ENCODE measurements at regions not wholly inside any gene's neighbourhood (a gene's known extent, or its start where the extent isn't known, plus 50 kb on each side); places are given as distances from the start of the nearest gene placed in this dataset.
"Not testable (repeated sequence)": the region's sequence is repeated elsewhere in the genome, so short reads cannot be mapped to it uniquely, and the experiment has no call there.

- no peak overlapping the region for H3K4me3 ChIP-seq
- DNase-seq: peak in 1 of 2 donors; percentile 23
- TF ChIP-seq CTCF (IDR thresholded peaks at IDR 0.05 in 4 of 5, conservative IDR thresholded peaks at IDR 0.05 in 1 of 5) (no peak), POLR2A (IDR thresholded peaks at IDR 0.05) (no peak)
- ATAC-seq: peak; percentile 51 to 81
- no peaks in the 10 kb centered on the region for H3K36me3 ChIP-seq
- no peaks in the 10 kb centered on the region for H3K27me3 ChIP-seq
- peak overlapping the region in 2 of 4 donors; percentile 37 to 62 for H3K27ac ChIP-seq
- in situ Hi-C loops (cut with MboI; ENCODE audit: low sequenced_read_pairs in 4 of 4): no loop called here
- intact Hi-C loops (cut with DNase I; ENCODE audit: low total_unique reads): no loop called here
- H3K4me1 ChIP-seq: peaks cover 13 to 23% of the 10 kb centered on the region in 2 donors
- H3K9me3 ChIP-seq: no peaks in the 10 kb centered on the region
Measured at GRCh38 chr2:189350540-189351209, 90.6 kb upstream of the WDR75 start.

GRCh38 chr2:189351933-189352332, 89.3 kb upstream of the WDR75 start:
- in situ Hi-C loops (cut with MboI; ENCODE audit: low sequenced_read_pairs in 4 of 4): not testable (repeated sequence)

GRCh38 chr2:189357375-189357774, 83.9 kb upstream of the WDR75 start:
- DNase-seq; in situ Hi-C loops (cut with MboI; ENCODE audit: low sequenced_read_pairs in 4 of 4); H3K4me1 ChIP-seq; H3K27ac ChIP-seq; H3K4me3 ChIP-seq; H3K36me3 ChIP-seq; intact Hi-C loops (cut with DNase I; ENCODE audit: low total_unique reads); H3K27me3 ChIP-seq; H3K9me3 ChIP-seq; ATAC-seq: not testable (repeated sequence)

More at GRCh38 chr2:189351933-189352332, 89.3 kb upstream of the WDR75 start:
- DNase-seq; intact Hi-C loops (cut with DNase I; ENCODE audit: low total_unique reads); H3K27ac ChIP-seq; H3K4me3 ChIP-seq; ATAC-seq; H3K27me3 ChIP-seq; H3K9me3 ChIP-seq; H3K36me3 ChIP-seq: not testable (repeated sequence)
- peaks cover 11 to 22% of the 10 kb centered on the region in 2 donors for H3K4me1 ChIP-seq

- in situ Hi-C loops (cut with MboI; ENCODE audit: low sequenced_read_pairs in 4 of 4): no loop called here
- no peaks in the 10 kb centered on the region for H3K36me3 ChIP-seq
- ATAC-seq: no peak
- no peak overlapping the region for H3K27ac ChIP-seq
- no peaks in the 10 kb centered on the region for H3K27me3 ChIP-seq
- intact Hi-C loops (cut with DNase I; ENCODE audit: low total_unique reads): no loop called here
- peaks cover 0 to 4% of the 10 kb centered on the region in 2 donors for H3K4me1 ChIP-seq
- DNase-seq: no peak
- no peaks in the 10 kb centered on the region for H3K9me3 ChIP-seq
- TF ChIP-seq CTCF (IDR thresholded peaks at IDR 0.05 in 4 of 5, conservative IDR thresholded peaks at IDR 0.05 in 1 of 5) (no peak), POLR2A (IDR thresholded peaks at IDR 0.05) (no peak)
- H3K4me3 ChIP-seq: no peak overlapping the region
Measured at GRCh38 chr2:189360861-189361260, 80.4 kb upstream of the WDR75 start.

GRCh38 chr2:189362283-189362682, 79.0 kb upstream of the WDR75 start:
- peaks cover 0 to 4% of the 10 kb centered on the region in 2 donors for H3K4me1 ChIP-seq
- TF ChIP-seq CTCF (IDR thresholded peaks at IDR 0.05 in 4 of 5, conservative IDR thresholded peaks at IDR 0.05 in 1 of 5) (no peak), POLR2A (IDR thresholded peaks at IDR 0.05) (no peak)
- no peak for DNase-seq
- intact Hi-C loops (cut with DNase I; ENCODE audit: low total_unique reads) (no loop called here), in situ Hi-C loops (cut with MboI; ENCODE audit: low sequenced_read_pairs in 4 of 4) (no loop called here)
- ATAC-seq: no peak
- no peak overlapping the region for H3K4me3 ChIP-seq
- H3K27me3 ChIP-seq: no peaks in the 10 kb centered on the region
- no peaks in the 10 kb centered on the region for H3K36me3 ChIP-seq
- H3K9me3 ChIP-seq: no peaks in the 10 kb centered on the region
- H3K27ac ChIP-seq: no peak overlapping the region

- TF ChIP-seq CTCF (IDR thresholded peaks at IDR 0.05 in 4 of 5, conservative IDR thresholded peaks at IDR 0.05 in 1 of 5) (no peak), POLR2A (IDR thresholded peaks at IDR 0.05) (no peak)
- Histone ChIP-seq H3K9me3 (no peaks in the 10 kb centered on the region), H3K36me3 (no peaks in the 10 kb centered on the region), H3K27me3 (no peaks in the 10 kb centered on the region), H3K4me3 (no peak overlapping the region), H3K27ac (no peak overlapping the region), H3K4me1 (peaks cover 0 to 4% of the 10 kb centered on the region in 2 donors)
- in situ Hi-C loops (cut with MboI; ENCODE audit: low sequenced_read_pairs in 4 of 4) (no loop called here), intact Hi-C loops (cut with DNase I; ENCODE audit: low total_unique reads) (no loop called here)
- ATAC-seq (no peak), DNase-seq (no peak)
Measured at GRCh38 chr2:189363559-189363958, 77.7 kb upstream of the WDR75 start.

Data from gastrocnemius medialis (tissue), 4 donors.